HG02642 (cell line): ENCODE measurements at regions not wholly inside any gene's neighbourhood (a gene's known extent, or its start where the extent isn't known, plus 50 kb on each side); places are given as distances from the start of the nearest gene placed in this dataset.
A peak's percentile ranks its signal among the peaks of the same experiment; 100 is the strongest.

Source experiments
- ATAC-seq: cut with Tn5 transposase; IDR thresholded peaks from one replicate; pipeline ENCODE4 v1.9.1; 2021; ENCODE audit warnings: mild to moderate bottlenecking; ENCODE audit not compliant: unreplicated experiment, poor library complexity

DNA sequence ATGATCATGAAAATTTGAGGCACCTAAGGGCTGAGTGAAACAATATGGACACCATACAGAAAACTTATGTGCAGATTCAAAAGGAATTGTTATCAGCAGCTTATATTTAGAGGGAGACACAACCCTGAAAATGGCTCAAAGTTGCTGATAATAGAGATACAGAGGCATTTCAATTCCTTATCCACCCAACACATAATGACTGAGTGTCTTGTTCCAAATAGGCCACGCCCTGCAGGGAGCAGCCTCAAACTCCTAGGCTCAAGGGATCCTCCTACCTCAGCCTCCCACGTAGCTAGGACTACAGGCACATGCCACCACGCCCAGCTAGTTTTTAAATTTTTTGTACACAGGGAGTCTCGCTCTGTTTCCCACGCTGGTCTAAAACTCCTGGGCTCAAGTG, 79.0 kb downstream of the LBH start:
- no peak for ATAC-seq

DNA sequence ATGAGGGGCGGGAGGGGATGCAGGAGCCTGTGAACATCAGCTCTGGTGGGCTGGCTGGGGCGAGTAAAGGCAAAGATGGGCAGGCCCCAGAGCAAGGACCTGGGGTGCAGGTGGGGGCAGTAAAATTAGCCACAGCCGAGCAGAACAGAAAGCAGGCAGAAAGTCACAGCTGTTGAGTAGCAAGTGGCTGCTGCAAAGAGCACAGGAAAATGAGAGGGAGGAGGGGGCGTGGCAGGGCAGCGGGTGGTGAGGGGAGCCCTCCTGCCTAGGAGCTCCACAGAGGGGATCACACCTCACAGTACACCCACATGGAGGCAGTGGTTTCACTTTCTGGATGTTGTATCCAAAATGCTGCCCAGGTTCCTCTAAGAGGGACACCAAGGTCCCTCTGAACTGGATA, 79.6 kb downstream of the LBH start:
- ATAC-seq = peak; percentile 85

DNA sequence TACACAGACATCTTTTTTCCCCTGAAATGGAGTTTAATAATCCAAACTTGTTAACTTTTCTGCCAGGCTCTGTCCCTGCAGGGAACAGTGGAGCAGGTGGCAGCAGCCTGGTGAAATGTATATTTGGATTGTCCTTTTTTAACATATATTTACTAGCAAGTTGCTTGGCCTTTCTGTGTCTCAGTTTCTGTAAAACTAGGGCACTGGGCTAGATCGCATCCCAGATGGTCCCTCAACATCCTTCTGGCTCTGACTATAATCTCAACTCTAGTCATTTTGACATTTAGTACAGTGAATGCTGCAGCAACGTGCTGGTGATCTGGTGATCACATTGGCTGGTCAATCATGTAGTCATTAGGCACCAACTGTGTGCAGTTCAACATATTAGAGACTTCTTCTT, 80.4 kb downstream of the LBH start:
- ATAC-seq = no peak

DNA sequence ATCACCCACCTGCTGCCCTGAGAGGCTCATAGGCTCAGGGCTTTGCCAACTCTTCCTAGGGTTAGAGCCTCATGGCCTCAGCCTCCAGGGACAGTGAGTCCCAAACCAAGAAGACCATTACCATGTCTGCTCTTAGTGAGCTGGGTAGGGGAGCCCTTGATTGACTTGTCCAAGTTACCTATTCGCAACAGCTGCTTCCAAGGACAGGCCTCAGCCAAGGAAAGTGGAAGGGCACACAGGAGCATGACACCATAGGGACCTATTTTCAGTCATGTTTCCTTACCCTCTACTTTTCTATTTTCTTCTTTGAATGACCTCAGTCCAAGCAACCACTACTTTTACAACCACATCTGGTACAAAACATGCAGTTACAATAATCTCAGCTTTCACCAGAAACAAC, 81.6 kb downstream of the LBH start:
- ATAC-seq = no peak

DNA sequence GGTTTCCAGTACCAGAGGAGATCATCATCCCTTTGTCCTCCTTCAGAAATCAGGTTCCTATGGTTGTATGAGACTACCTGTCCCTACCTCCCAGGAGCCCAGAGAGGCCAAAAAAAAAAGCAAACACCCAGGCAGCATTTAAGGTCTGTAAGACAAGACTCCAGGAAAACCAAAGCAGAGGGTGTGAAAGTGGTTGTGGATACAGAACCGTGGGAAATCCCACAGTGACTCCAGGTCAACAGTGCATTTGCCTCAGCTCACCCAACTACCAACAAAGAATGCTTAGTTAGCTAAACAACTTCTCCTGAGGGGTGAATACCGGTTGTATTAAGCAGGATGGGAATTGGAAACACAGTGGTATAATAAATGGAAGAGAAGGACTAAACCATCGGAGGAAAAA, 83.6 kb downstream of the LBH start:
- ATAC-seq = no peak

DNA sequence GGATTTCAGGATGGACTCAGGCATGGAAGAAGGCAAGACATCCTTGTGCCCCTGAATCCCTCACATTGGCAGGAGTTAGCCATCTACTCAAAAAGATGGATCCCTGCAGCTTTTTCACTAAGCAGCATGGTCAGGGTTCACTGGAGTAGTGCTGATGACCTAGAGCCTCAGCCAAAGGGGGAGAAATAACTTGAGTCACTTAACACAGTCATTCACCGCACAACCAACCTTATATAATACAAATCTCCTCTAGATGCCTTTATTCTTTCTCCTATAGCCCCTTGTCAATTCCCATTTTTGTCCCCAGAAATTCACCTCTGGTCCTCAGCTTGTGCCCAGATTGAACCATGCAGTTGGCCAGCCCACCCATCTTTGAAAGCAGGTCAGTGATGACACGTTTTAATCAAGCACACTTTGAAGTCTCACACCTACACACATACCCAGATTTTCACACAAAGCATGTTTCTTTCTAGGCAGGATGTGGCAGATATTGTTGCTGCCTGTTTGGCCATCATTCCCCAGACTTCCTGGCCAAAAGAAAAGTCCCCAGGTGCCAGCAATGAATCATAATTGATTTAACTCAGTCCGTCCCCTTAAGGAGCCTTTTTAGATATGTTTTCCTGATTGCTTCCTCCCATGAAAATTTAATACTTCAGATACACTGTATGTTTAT, 84.2 kb downstream of the LBH start:
- no peak for ATAC-seq

DNA sequence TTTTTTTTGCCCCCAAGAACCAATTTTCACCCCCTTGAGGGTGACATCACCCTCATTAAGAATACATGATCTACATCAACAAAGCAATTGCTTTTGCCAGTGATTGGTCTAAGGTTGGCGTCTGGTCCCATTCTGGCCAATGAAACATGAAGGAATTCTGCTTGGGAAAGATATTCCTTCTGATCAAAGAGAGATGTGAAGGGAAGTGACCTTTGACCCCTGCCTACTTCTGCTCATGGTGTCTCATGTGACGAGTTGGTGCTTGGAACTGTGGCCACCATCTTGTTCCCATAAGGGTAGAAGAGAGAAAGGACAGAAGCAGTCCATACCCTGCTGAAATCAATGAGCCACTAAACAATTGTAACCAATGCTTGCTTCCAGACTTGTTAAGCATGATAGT, 85.1 kb downstream of the LBH start:
- ATAC-seq = no peak

DNA sequence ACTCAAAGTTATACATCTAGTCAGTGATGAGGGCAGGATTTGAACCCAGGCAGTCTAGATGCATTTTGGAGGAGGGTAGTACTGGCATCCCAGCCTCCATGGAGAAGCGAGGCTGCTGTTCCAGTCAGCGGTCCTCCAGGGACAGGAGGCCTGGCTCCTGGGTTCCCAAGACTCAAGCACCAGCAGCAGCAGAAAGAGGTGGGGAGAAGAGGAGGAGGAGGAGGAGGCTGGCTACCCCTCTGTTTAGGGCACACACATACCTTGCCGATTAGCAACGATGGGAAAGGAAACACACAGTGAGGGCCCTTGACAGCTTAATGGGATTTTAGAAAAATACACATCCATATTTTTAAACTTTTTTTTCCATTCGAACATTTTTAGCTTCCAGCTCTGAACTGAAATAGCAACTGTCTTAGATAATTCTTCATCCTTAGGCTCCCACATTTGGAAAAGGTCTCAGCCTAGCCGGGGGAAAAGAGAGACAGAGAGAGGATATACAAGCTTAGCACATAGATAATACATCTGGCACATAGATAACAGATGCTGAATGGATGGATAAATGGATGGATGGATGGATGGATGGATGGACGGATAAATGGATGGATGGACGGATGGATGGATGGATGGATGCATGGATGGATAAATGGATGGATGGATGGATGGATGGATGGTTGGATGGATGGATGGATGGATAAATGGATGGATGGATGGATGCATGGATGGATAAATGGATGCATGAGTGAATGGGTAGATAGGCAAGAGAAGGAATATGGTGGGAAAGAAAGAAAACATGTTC, 87.9 kb downstream of the LBH start:
- ATAC-seq = no peak

DNA sequence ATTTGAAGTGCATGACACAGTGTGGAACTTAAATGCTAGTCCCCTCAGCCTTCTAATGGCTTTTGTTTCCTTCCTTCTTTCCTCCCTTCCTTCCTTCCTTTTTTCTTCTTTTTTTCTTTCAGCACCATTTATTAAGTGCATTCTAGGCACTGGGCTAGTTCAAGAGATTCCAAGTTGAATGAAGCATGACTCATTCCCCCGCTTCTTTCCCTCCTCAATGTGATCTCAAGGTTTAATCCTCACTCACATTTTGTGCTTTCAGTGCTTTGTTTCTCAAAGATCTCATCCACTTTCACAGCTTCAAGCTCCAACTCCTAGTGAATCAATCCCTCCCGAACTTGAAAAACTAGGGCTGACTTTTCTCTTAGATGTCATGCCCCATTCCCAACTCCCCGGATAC, 90.1 kb downstream of the LBH start:
- ATAC-seq = no peak

DNA sequence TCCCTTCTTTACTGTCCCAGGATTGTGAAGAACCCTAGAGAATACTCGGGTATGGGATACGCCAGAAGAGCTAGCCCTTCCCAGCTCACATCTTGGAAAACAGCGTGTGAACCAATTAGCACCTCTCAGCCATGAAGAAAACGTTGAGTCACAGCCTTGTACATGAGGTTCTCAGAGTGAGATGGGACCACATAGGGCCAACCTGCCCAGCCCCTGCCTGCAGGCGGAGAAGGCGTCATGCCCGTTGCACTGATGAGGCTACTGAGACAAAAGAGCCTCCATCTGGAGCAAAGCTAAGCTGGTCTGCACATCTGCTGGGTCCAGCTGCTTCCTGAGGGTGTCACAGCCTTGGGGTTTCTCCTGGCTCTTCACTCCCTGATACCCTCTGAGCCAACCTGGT, 92.2 kb downstream of the LBH start:
- ATAC-seq = no peak

DNA sequence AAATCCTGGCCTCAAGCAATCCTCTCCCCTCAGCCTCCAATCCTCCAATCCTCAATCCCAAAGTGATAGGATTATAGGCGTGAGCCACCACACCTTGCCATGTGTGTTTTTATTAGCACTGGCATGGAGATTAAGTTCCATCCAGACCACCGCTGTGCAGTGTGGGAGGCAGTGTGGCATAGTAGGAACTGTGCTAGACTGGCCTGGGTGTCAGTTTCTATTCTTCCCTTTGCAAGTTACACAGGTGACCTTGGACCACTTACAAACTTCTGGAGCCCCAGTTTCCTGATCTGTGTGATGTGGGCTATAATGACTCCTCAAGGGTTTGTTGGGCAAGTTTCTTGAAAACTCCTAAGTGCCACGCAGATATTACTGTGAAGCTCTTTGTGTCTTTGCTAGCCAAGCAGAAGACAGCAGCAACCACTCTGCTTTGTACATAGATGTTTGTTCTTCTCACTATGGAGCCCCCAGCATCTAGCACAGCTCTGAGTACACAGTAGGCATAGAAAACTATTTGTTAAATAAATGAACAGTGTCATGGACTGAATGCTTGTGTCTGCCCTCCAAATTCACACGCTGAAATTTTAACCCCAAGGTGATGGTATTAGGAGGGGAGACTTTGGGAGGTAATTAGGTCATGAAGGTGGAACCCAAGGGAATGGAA, 93.0 kb downstream of the LBH start:
- no peak for ATAC-seq

DNA sequence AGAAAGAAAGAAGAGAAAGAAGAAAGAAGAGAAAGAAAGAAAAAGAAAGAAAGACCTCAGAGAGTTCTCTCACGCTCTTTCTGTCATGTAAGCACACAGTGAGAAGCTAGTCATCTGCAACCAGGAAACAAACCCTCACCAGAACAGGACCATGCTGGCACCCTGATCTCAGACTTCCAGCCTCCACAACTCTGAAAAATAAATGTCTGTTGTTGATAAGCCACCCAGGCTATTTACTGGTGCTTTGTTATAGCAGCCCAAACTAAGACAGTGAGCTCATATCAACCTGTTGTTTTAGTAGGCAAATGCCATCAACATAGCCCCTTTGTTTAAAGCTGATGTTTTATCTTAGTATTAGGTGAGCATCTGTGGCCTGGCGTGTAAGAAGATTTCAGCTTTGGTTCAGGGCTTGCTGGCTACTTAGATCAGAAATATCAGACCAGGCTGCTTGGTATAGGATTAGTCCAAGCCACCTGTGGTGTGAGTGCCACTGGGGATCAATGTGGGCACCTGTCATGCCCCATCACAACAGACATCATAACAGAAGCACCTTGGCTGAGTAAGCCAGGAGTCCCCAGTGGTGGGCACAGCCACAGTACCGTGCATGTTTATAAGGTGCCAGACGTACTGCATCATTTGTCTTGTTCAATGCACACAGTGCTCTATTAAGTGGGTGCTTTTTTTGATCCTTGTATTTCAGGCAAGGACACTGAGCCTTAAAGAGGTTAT, 94.4 kb downstream of the LBH start:
- ATAC-seq = no peak

DNA sequence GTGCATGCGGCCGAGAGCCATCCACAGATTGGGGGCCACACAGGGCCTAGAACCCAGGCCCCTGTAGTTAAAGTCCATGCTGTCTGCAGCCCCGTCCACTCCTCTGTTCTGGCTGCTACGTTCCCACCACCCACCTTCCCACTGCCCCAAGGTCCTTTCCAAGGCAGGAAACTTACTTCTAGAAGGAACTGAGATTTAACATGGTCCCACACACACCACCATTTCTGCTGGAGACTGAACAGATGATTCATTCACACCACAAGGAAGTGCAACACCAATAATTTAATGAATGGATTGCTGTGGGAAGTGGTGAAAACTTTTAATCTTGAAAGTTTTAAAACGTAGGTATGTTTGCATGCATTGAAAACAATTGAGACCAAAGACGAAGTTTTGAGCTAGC, 95.2 kb downstream of the LBH start:
- no peak for ATAC-seq

DNA sequence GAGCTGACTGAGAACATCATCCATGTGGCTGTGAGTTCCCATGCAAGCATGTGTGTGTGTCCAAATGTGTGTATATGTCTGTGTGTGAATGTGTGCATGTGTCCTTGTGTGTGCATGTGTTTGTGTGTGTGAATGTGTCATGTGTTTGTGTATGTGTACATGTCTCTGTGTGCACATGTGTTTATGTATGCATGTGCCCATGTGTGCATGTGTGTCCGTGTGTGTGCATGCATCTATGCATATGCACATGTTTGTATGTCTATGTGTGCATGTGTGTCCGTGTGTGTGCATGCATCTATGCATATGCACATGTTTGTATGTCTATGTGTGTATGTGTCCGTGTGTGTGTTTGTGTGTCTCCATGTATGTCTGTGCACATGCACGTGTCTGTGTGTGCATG, 99.7 kb downstream of the LBH start:
- ATAC-seq = no peak

DNA sequence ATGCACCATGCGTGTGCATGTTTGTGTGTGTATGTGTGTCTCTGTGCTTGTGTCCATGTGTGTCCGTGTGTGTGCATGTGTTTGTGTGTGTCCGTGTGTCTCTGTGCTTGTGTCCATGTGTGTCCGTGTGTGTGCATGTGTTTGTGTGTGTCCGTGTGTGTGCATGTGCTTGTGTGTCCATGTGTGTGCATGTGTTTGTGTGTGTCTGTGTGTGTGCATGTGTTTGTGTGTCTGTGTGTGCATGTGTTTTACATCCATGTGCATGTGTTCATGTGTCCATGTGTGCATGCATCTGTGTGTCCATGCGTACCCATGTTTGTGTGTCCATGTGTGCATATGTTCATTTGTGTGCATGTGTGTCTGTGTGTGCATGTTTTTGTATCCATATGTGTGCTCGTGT, 100.5 kb downstream of the LBH start:
- ATAC-seq = no peak

DNA sequence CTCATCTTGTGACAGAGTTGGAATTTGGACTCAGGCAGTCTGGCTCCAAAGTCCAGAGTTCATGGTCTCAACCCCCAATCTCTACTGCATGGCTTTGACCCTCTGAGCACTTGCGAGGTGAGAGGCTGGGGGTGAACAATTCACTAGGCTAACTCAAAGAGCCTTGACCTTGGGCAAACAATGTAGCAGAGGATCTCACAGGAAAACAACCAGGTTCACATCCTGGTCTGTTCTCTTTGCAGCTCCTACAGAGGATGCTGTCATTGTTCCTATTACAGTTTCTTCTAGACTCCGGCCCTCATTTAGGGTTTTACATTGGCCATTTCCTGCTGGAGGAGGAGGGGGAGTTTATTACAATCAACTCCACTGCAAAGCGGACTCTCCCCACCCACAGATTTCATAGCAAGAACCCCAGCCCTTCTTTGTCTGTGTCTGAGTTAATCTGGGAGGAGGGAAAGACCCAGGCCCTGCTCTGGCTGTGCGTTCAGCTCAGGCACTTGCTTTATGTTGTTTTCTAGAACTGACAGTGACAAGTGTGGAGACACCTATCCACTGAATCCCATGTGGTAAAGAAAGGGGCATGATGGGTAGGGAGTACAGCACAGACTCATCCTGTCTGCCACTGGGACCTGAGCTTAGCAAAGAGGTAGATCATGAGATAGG, 101.6 kb downstream of the LBH start:
- no peak for ATAC-seq

DNA sequence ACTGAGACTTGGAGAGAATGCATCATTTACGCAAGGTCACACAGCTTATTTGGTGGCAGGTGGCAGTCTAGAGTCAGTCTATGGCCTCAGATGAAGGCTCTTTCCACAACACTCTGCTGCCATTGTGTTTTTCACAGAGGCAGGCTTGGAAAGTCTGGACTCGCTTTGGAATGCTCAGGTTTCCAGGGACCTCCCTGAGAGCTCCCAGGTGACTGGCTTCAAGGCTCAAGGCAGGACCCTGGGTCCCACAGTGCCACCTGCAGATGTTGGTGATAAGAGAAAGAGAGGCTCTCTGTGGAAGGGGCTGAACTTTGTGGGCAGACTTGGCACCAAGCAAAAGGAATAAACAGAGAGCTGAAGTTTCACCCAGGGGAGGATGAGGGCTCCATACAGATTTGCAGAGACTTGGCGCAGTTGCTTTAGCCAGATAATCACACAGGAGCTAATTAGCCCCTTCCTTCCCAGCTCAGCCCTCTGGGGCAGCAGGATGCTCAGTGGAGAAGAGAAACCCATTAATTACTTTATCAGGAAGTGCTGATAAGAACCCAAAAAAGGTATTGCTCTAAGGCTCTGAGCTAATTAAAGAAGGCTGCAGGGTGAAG, 103.5 kb downstream of the LBH start:
- ATAC-seq = no peak

DNA sequence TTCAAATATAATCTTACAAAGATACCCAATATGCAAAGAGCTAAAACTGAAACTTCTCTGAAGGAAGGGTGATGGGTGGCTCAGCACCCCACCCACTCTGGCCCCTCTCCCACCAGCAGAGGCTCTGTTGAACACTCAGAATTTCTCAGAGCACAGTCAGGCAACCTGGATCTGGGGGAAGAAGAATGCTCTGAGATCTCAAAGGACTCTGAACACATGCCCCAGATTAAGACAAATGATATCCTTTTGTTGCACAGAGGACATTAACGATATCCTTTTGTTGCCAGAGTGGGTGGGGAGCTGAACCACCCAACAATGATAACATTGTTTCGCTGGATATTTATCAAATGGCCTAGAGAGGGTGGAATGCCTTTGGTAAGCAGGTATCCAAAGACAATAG, 104.8 kb downstream of the LBH start:
- no peak for ATAC-seq

DNA sequence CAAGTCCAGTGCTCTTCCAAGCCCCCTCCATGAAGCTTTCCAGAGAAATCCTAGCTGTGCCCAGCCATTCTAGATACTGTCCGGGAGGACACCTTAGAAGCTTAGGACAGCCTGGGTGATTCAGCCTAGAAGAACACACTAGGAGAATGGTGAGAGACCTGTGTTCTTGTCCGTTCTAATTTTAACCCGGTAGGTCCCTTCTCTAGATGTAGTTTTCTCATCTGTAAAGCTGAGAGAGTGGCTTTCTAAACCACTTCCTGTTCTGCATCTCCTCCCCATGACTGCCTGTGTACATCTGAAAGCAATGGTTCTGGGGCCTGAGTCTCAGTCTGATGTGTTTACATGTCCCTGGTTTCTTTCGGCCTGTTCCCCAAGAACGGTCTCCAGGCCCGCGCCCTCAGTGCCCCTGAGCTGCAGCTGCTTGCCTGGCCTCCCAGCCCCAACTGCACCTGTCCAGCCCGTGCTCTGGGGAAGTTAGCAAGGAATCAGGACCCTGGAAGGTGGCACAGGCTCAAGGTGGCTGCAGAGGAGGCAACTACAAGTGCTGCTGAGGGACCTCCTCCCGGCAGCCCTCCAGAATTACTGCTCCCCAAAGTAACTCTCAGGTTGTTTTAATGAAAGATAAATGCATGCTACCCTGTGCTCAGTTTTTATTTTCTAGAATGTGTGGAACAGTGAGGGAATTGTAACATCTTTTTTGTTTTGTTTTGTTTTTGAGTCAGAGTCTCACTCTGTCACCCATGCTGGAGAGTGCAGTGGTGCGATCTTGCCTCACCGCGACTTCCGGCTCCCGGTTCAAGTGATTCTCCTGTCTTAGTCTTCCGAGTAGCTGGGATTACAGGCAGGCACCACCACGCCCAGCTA, 105.9 kb downstream of the LBH start:
- ATAC-seq = peak; percentile 92
